GM12891 (cell line): ENCODE measurements at regions not wholly inside any gene's neighbourhood (a gene's known extent, or its start where the extent isn't known, plus 50 kb on each side); places are given as distances from the start of the nearest gene placed in this dataset.

ENCODE experiments used
- PAX5 ChIP-seq: IDR thresholded peaks from 2 replicates; pipeline ENCODE4 v1.6.1; 2011; ENCODE audit warnings: low read length, moderate library complexity, mild to moderate bottlenecking; ENCODE audit not compliant: insufficient read depth, severe bottlenecking
- POLR2A ChIP-seq: IDR thresholded peaks from 2 replicates; pipeline ENCODE4 v1.6.1; 2011; ENCODE audit warnings: low read depth, low read length, control low read depth
- POLR2AphosphoS5 ChIP-seq: IDR thresholded peaks from 2 replicates; pipeline ENCODE4 v1.6.1; 2011; ENCODE audit warnings: low read depth, low read length, control low read depth
- POU2F2 ChIP-seq: IDR thresholded peaks from 2 replicates; pipeline ENCODE4 v1.6.1; 2011; ENCODE audit warnings: low read depth, mild to moderate bottlenecking, control low read depth, low read length, moderate library complexity
- TAF1 ChIP-seq: IDR thresholded peaks from 2 replicates; pipeline ENCODE4 v1.6.1; 2011; ENCODE audit warnings: low read depth, low read length, control low read depth

- no peak for TF ChIP-seq POLR2A
- no peak for TF ChIP-seq POLR2AphosphoS5
- no peak for TF ChIP-seq PAX5
- no peak for TF ChIP-seq POU2F2
- TF ChIP-seq TAF1 = no peak
Measured at GRCh38 chr16:55008836-55009510, 78.3 kb downstream of the IRX5 start.
